HG02763 (cell line): ENCODE measurements at regions not wholly inside any gene's neighbourhood (a gene's known extent, or its start where the extent isn't known, plus 50 kb on each side); places are given as distances from the start of the nearest gene placed in this dataset.
A peak's percentile ranks its signal among the peaks of the same experiment; 100 is the strongest.

Experiments used
- ATAC-seq: cut with Tn5 transposase; IDR thresholded peaks from one replicate; pipeline ENCODE4 v1.9.1; 2021; ENCODE audit warnings: mild to moderate bottlenecking, moderate library complexity; ENCODE audit not compliant: unreplicated experiment

GRCh38 chr7:11290863-11291262 lies 317.2 kb downstream of the PHF14 start:
- ATAC-seq, result no peak

- ATAC-seq, result no peak
These were observed 320.5 kb downstream of the PHF14 start for GRCh38 chr7:11294218-11294617.

- no peak for ATAC-seq
These were observed 321.3 kb downstream of the PHF14 start for GRCh38 chr7:11294965-11295364.

- no peak for ATAC-seq
These were observed 323.5 kb downstream of the PHF14 start for GRCh38 chr7:11297126-11297625.

GRCh38 chr7:11297764-11298163 lies 324.1 kb downstream of the PHF14 start:
- no peak for ATAC-seq

- no peak for ATAC-seq
These were observed 324.5 kb downstream of the PHF14 start for GRCh38 chr7:11298220-11298619.

GRCh38 chr7:11300241-11300640 lies 326.6 kb downstream of the PHF14 start:
- no peak for ATAC-seq

- ATAC-seq, result no peak
These were observed 328.4 kb downstream of the PHF14 start for GRCh38 chr7:11302121-11302520.

- ATAC-seq, result no peak
These were observed 340.1 kb downstream of the PHF14 start for GRCh38 chr7:11313801-11314200.

GRCh38 chr7:11315666-11316258 lies 342.1 kb downstream of the PHF14 start:
- ATAC-seq, result peak; percentile 38

GRCh38 chr7:11317766-11318165 lies 344.1 kb downstream of the PHF14 start:
- peak; percentile 34 for ATAC-seq

- ATAC-seq, result no peak
These were observed 346.0 kb downstream of the PHF14 start for GRCh38 chr7:11319491-11320274.
